ENCODE measurements at regions not wholly inside any gene's neighbourhood (a gene's known extent, or its start where the extent isn't known, plus 50 kb on each side); places are given as distances from the start of the nearest gene placed in this dataset.
A peak's percentile ranks its signal among the peaks of the same experiment; 100 is the strongest.

DNA sequence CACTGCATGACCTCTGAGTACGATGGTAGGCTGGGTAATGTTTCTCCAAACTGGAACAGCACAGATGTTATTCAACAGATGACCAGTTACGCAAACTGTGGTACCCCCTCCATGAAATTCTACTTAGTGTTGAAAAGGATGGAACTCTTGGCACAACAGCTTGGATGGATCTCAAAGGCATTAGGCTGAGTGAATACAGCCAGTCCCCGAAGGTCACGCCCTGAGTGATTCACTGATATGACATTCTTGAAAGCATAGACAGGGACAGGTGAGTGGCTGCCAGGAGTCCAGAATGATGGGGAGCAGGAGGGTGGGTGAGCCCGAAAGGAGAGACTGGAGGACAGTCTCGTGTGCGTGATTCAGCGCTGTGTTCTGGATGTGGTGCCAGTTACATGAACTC is 187.5 kb upstream of the TMEM132C start:
- Histone ChIP-seq H3K9me3 (replicated peaks in 1 of 3) (no peaks in the 10 kb centered on the region), H3K27me3 (no peaks in the 10 kb centered on the region), H3K4me1 (replicated peaks in 1 of 2) (no peaks in the 10 kb centered on the region), H3K36me3 (replicated peaks in 1 of 2) (no peaks in the 10 kb centered on the region), H3K27ac (no peak overlapping the region), H3K4me3 (no peak overlapping the region)
- intact Hi-C loops (cut with DNase I) = no loop called here
- 39 to 66% (median 49%) methylated on average over 8 of the region's 8 CpGs for WGBS, 4 donors
- DNase-seq = peak; percentile 27 to 71 (median 60)
- TF ChIP-seq, protein P1, sequence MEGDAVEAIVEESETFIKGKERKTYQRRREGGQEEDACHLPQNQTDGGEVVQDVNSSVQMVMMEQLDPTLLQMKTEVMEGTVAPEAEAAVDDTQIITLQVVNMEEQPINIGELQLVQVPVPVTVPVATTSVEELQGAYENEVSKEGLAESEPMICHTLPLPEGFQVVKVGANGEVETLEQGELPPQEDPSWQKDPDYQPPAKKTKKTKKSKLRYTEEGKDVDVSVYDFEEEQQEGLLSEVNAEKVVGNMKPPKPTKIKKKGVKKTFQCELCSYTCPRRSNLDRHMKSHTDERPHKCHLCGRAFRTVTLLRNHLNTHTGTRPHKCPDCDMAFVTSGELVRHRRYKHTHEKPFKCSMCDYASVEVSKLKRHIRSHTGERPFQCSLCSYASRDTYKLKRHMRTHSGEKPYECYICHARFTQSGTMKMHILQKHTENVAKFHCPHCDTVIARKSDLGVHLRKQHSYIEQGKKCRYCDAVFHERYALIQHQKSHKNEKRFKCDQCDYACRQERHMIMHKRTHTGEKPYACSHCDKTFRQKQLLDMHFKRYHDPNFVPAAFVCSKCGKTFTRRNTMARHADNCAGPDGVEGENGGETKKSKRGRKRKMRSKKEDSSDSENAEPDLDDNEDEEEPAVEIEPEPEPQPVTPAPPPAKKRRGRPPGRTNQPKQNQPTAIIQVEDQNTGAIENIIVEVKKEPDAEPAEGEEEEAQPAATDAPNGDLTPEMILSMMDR (IDR thresholded peaks at IDR 0.05) = no peak
- no peak for TF ChIP-seq POLR2A (IDR thresholded peaks at IDR 0.05)

DNA sequence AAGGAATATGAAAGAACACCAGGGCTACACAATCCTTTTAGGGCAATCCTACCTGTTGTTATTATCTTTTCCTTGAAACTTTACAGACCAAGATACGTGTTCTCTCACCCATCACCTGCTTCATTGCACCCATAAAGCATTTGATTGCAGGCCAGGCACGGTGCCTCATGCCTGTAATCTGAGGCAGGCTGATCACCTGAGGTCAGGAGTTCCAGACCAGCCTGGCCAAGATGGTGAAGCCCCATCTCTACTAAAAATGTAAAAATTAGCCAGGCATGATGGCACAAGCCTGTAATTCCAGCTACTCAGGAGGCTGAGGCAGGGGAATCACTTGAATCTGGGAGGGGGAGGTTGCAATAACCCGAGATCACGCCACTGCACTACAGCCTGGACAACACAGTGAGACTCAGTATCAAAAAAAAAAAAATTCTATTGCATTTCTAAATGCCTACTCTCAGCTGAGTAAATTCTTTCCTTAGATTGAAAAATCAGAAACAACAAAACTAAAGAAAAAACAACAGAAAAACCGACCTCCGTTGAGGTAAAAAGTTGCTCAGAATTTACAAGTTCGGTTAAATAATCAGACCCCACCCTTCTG is 183.7 kb upstream of the TMEM132C start:
- TF ChIP-seq, protein P1 (IDR thresholded peaks at IDR 0.05) = no peak
- no peak for TF ChIP-seq POLR2A (IDR thresholded peaks at IDR 0.05)
- 88 to 92% (median 90%) methylated on average over 7 of the region's 7 CpGs for WGBS, 4 donors
- Histone ChIP-seq H3K27ac (no peak overlapping the region), H3K36me3 (replicated peaks in 1 of 2) (no peaks in the 10 kb centered on the region), H3K9me3 (replicated peaks in 1 of 3) (no peaks in the 10 kb centered on the region), H3K27me3 (no peaks in the 10 kb centered on the region), H3K4me1 (replicated peaks in 1 of 2) (no peaks in the 10 kb centered on the region), H3K4me3 (no peak overlapping the region)
- intact Hi-C loops (cut with DNase I) = no loop called here
- DNase-seq = peak in 1 of 7 donors; percentile 39

DNA sequence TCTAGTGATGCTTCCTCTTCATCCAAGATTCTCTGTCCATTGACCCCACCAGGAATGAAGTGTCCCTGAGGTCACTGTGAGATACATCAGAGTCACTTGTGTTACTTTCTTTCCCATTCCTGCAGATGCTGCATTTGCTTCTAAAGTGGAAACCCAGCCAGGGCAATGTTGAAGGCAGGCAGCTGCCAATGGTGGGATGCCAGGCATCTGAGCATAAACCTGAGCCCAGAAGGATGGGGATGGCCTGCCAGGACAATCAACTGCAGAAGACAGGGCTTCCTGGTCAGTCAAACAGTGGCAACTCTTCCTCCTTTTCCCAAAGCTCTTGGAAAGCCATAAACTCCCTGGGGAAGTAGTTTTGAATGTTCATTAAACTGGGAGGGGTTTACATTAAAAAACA is 178.0 kb upstream of the TMEM132C start:
- no peaks in the 10 kb centered on the region for H3K27me3 ChIP-seq
- TF ChIP-seq POLR2A (IDR thresholded peaks at IDR 0.05) = no peak
- TF ChIP-seq, protein P1 (IDR thresholded peaks at IDR 0.05) = no peak
- no peaks in the 10 kb centered on the region for H3K36me3 ChIP-seq (replicated peaks in 1 of 2)
- no peaks in the 10 kb centered on the region for H3K4me1 ChIP-seq (replicated peaks in 1 of 2)
- no peak overlapping the region for H3K4me3 ChIP-seq
- no peak overlapping the region for H3K27ac ChIP-seq
- DNase-seq = peak in 1 of 7 donors; percentile 2
- intact Hi-C loops (cut with DNase I) = no loop called here
- H3K9me3 ChIP-seq (replicated peaks in 1 of 3) = no peaks in the 10 kb centered on the region

DNA sequence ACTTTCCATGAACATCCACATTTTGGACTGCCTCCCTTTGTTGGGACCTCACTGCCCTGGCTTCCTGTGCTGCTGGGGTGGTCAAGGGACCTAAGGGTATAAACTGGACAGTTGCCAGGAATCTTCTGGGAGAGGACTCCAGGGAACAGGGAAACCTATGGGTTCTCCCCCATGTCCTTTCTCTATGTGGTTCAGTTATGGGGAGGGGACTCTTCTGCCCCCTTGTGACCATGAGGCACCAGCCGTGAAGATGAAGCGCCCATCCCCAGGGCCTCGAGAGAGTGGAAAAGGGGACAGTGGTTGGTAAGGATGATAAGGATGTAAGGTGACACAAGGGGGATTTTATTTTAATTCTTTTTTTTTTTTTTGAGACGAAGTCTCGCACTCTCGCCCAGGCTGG is 177.0 kb upstream of the TMEM132C start:
- no peak for DNase-seq
- TF ChIP-seq, protein P1 (IDR thresholded peaks at IDR 0.05) = no peak
- TF ChIP-seq POLR2A (IDR thresholded peaks at IDR 0.05) = no peak
- Histone ChIP-seq H3K27ac (no peak overlapping the region), H3K4me3 (no peak overlapping the region), H3K9me3 (replicated peaks in 1 of 3) (no peaks in the 10 kb centered on the region), H3K4me1 (replicated peaks in 1 of 2) (no peaks in the 10 kb centered on the region), H3K36me3 (replicated peaks in 1 of 2) (no peaks in the 10 kb centered on the region), H3K27me3 (no peaks in the 10 kb centered on the region)
- 85 to 95% (median 91%) methylated on average over 6 of the region's 6 CpGs for WGBS, 4 donors
- intact Hi-C loops (cut with DNase I) = no loop called here

Measured in adrenal gland (tissue), 9 donors.